H1 (cell line): ENCODE measurements at regions not wholly inside any gene's neighbourhood (a gene's known extent, or its start where the extent isn't known, plus 50 kb on each side); places are given as distances from the start of the nearest gene placed in this dataset.

Experiments used
- CTCF ChIA-PET: fragments of 300-600 bp; sonication (Branson Sonifier 250); formaldehyde crosslinking; loops from one replicate; lab custom pipeline; 2021; ENCODE audit not compliant: partially characterized antibody; lab: Charles Lee
- POLR2A ChIA-PET: fragments of 300-600 bp; sonication (Branson Sonifier 250); formaldehyde crosslinking; loops from one replicate; lab custom pipeline; 2021; ENCODE audit warnings: inconsistent platforms; ENCODE audit not compliant: partially characterized antibody; lab: Charles Lee
- DNase-seq, 2 experiments: peaks; one replicate each; pipeline versions ENCODE4 v3.0.0 to v3.0.0-alpha.2; 2010 to 2022; ENCODE audit warnings: low spot score in 2 of 2, low read depth in 1 of 2, mixed read lengths in 1 of 2
- FAIRE-seq: peaks from 2 replicates; lab custom pipeline; 2011; peaks lifted over from hg19 to GRCh38; lab: Jason Lieb, UNC
- H2AFZ ChIP-seq: 2 replicates; pipeline ENCODE4 v1.8.1; 2012; ENCODE audit warnings: low read length, inconsistent platforms
- H2AK5ac ChIP-seq: 2 replicates; pipeline ENCODE4 v1.6.1; 2013; ENCODE audit warnings: low read depth, low read length
- H2BK120ac ChIP-seq: replicated peaks from 2 replicates; pipeline ENCODE3; 2013; ENCODE audit warnings: low read depth, low read length, inconsistent platforms
- H2BK12ac ChIP-seq: 2 replicates; pipeline ENCODE4 v1.6.1; 2013; ENCODE audit warnings: low read depth, low read length
- H2BK15ac ChIP-seq: 2 replicates; pipeline ENCODE4 v1.6.1; 2013; ENCODE audit warnings: low read length
- H2BK20ac ChIP-seq: 2 replicates; pipeline ENCODE4 v1.6.1; 2013; ENCODE audit warnings: low read length
- H2BK5ac ChIP-seq: 2 replicates; pipeline ENCODE4 v1.6.1; 2013; ENCODE audit warnings: low read depth, low read length
- H3K14ac ChIP-seq: 2 replicates; pipeline ENCODE4 v1.6.1; 2013; ENCODE audit warnings: inconsistent platforms; ENCODE audit not compliant: insufficient read length
- H3K18ac ChIP-seq: 2 replicates; pipeline ENCODE4 v1.6.1; 2013; ENCODE audit warnings: low read length; ENCODE audit errors: extremely low read depth
- H3K23ac ChIP-seq: 2 replicates; pipeline ENCODE4 v1.6.1; 2013; ENCODE audit warnings: inconsistent platforms; ENCODE audit not compliant: insufficient read length
- H3K23me2 ChIP-seq: 2 replicates; pipeline ENCODE4 v1.6.1; 2013; ENCODE audit warnings: low read depth, low read length
- H3K27ac ChIP-seq: 2 replicates; pipeline ENCODE4 v1.6.1; 2011; ENCODE audit warnings: low read depth, low read length, inconsistent platforms
- H3K27me3 ChIP-seq, 4 experiments: replicated peaks in 1 of 4; 1 replicate in 1 of 4; 2 replicates in 3 of 4; pipeline versions ENCODE4 v1.6.1 to v1.8.1; 2011 to 2013; ENCODE audit warnings: low read length in 3 of 4, mild to moderate bottlenecking in 3 of 4, inconsistent platforms in 2 of 4, mixed read lengths in 2 of 4, moderate library complexity in 1 of 4; ENCODE audit not compliant: control insufficient read depth in 3 of 4, insufficient read depth in 3 of 4; ENCODE audit errors: extremely low read depth in 1 of 4
- H3K36me3 ChIP-seq, 4 experiments: 2 replicates each; pipeline versions ENCODE4 v1.6.1 to v1.8.1; 2011 to 2013; ENCODE audit warnings: mild to moderate bottlenecking in 4 of 4, low read length in 3 of 4, moderate library complexity in 2 of 4, control low read depth in 1 of 4, inconsistent platforms in 1 of 4; ENCODE audit not compliant: insufficient read depth in 4 of 4, control insufficient read depth in 2 of 4
- H3K4ac ChIP-seq: replicated peaks from 2 replicates; pipeline ENCODE3; 2013; ENCODE audit warnings: low read length, low read depth, mixed read lengths, inconsistent platforms; ENCODE audit not compliant: insufficient read length
- H3K4me1 ChIP-seq, 4 experiments: replicated peaks in 1 of 4; 1 replicate in 1 of 4; 2 replicates in 3 of 4; pipeline versions ENCODE4 v1.6.1 to v1.8.1; 2011 to 2013; ENCODE audit warnings: low read length in 3 of 4, inconsistent platforms in 2 of 4, mixed read lengths in 1 of 4; ENCODE audit not compliant: insufficient read depth in 4 of 4, control insufficient read depth in 3 of 4
- H3K4me2 ChIP-seq, 2 experiments: 2 replicates each; pipeline versions ENCODE4 v1.6.1 to v1.8.1; 2011 to 2013; ENCODE audit warnings: low read depth in 2 of 2, low read length in 2 of 2, control low read depth in 1 of 2, inconsistent platforms in 1 of 2, mild to moderate bottlenecking in 1 of 2; ENCODE audit not compliant: insufficient read depth in 1 of 2
- H3K4me3 ChIP-seq, 4 experiments: fragments of 200-600, 300-600 bp in 1 of 4; sonication (generic), shearing (Covaris generic), sonication (Bioruptor Twin) in 1 of 4; 2 replicates each; pipeline versions ENCODE4 v1.5.1 to v1.8.1; 2011 to 2016; ENCODE audit warnings: low read length in 4 of 4, low read depth in 3 of 4, control low read depth in 2 of 4, inconsistent platforms in 2 of 4, mild to moderate bottlenecking in 2 of 4, mixed read lengths in 1 of 4, moderate library complexity in 1 of 4; ENCODE audit not compliant: insufficient read depth in 2 of 4; ENCODE audit errors: extremely low read depth in 1 of 4
- H3K56ac ChIP-seq: replicated peaks from 2 replicates; pipeline ENCODE3; 2013; ENCODE audit warnings: low read depth, mild to moderate bottlenecking, mixed read lengths, low read length, inconsistent platforms; ENCODE audit not compliant: insufficient read length
- H3K79me1 ChIP-seq: 2 replicates; pipeline ENCODE4 v1.6.1; 2013; ENCODE audit warnings: low read depth, low read length, control low read depth
- H3K79me2 ChIP-seq, 2 experiments: 2 replicates each; pipeline versions ENCODE4 v1.6.1 to v1.8.1; 2012 to 2013; ENCODE audit warnings: low read length in 2 of 2, mild to moderate bottlenecking in 2 of 2, inconsistent platforms in 1 of 2; ENCODE audit not compliant: insufficient read depth in 2 of 2, control insufficient read depth in 1 of 2
- H3K9ac ChIP-seq, 4 experiments: replicated peaks in 1 of 4; 1 replicate in 1 of 4; 2 replicates in 3 of 4; pipeline versions ENCODE4 v1.6.1 to v1.8.1; 2011 to 2013; ENCODE audit warnings: low read depth in 3 of 4, low read length in 3 of 4, control low read depth in 2 of 4, mild to moderate bottlenecking in 2 of 4, moderate library complexity in 2 of 4, inconsistent platforms in 1 of 4; ENCODE audit errors: extremely low read depth in 1 of 4
- H3K9me3 ChIP-seq, 2 experiments: 2 replicates each; pipeline versions ENCODE4 v1.6.1 to v1.8.1; 2012 to 2013; ENCODE audit warnings: mild to moderate bottlenecking in 2 of 2, moderate library complexity in 2 of 2, control low read depth in 1 of 2, inconsistent platforms in 1 of 2, low read depth in 1 of 2, low read length in 1 of 2, mixed read lengths in 1 of 2; ENCODE audit not compliant: insufficient read depth in 2 of 2
- H4K20me1 ChIP-seq, 2 experiments: replicated peaks in 1 of 2; 2 replicates each; pipeline versions ENCODE3 to v1.8.1; 2011 to 2013; ENCODE audit warnings: inconsistent platforms in 2 of 2, low read length in 2 of 2, mild to moderate bottlenecking in 1 of 2; ENCODE audit not compliant: insufficient read depth in 2 of 2, control insufficient read depth in 1 of 2
- H4K5ac ChIP-seq: 2 replicates; pipeline ENCODE4 v1.6.1; 2013; ENCODE audit warnings: low read length, low read depth, mixed read lengths, inconsistent platforms; ENCODE audit not compliant: insufficient read length
- H4K8ac ChIP-seq: 2 replicates; pipeline ENCODE4 v1.8.0; 2013; ENCODE audit warnings: mild to moderate bottlenecking, moderate library complexity, low read length, inconsistent platforms; ENCODE audit not compliant: insufficient read depth; ENCODE audit errors: extremely low read depth
- H4K91ac ChIP-seq: replicated peaks from 2 replicates; pipeline ENCODE3; 2013; ENCODE audit warnings: low read length, mixed read lengths, inconsistent platforms; ENCODE audit not compliant: insufficient read length
- BACH1 ChIP-seq: IDR thresholded peaks from 2 replicates; pipeline ENCODE4 v1.6.1; 2012; ENCODE audit warnings: low read length, improper control_type of control experiment
- CTCF ChIP-seq, 3 experiments: IDR thresholded peaks; 1 replicate in 2 of 3; 2 replicates in 1 of 3; pipeline versions ENCODE4 v1.5.1 to v1.6.1; 2011; ENCODE audit warnings: low read length in 3 of 3, mild to moderate bottlenecking in 3 of 3, inconsistent platforms in 2 of 3, low read depth in 1 of 3, moderate library complexity in 1 of 3; ENCODE audit not compliant: insufficient read depth in 1 of 3; ENCODE audit errors: control extremely low read depth in 1 of 3
- RAD21 ChIP-seq, 2 experiments: IDR thresholded peaks in 1 of 2; conservative IDR thresholded peaks in 1 of 2; 2 replicates each; pipeline ENCODE4 v1.6.1; 2011; ENCODE audit warnings: low read depth in 2 of 2, low read length in 2 of 2, improper control_type of control experiment in 1 of 2, inconsistent platforms in 1 of 2, mild to moderate bottlenecking in 1 of 2, moderate library complexity in 1 of 2
- WGBS, 2 experiments: shearing (Covaris generic) in 1 of 2; methylation state at CpG; one replicate each; pipeline versions ENCODE4 v1.1.6 to v1.1.7; 2013 to 2015; ENCODE audit warnings: low lambda C conversion rate in 2 of 2, mixed read lengths in 2 of 2, inconsistent platforms in 1 of 2, low coverage in 1 of 2, missing lambda C conversion rate in 1 of 2; ENCODE audit not compliant: insufficient replicate concordance in 2 of 2, insufficient coverage in 1 of 2, insufficient read length in 1 of 2; ENCODE audit errors: extremely low coverage in 1 of 2, missing lambda C conversion rate in 1 of 2; 5-methylcytosine and 5-hydroxymethylcytosine counted together

GRCh38 chr2:63692002-63692606, 103.3 kb downstream of the MDH1 start:
- Histone ChIP-seq H4K5ac (no peak overlapping the region), H3K4ac (no peak overlapping the region), H4K91ac (no peak overlapping the region), H3K56ac (no peak overlapping the region), H4K8ac (no peak overlapping the region), H2BK15ac (no peak overlapping the region), H3K79me2 (no peaks in the 10 kb centered on the region), H3K79me1 (no peaks in the 10 kb centered on the region), H3K9ac (no peak overlapping the region), H3K18ac (no peak overlapping the region), H2BK5ac (no peak overlapping the region), H2BK12ac (no peak overlapping the region), H3K23ac (no peak overlapping the region), H3K23me2 (no peaks in the 10 kb centered on the region), H4K20me1 (no peaks in the 10 kb centered on the region), H3K4me1 (peaks cover 0 to 3% (median 0%) of the 10 kb centered on the region in 4 experiments; a peak in 2 of 7 replicates), H3K27me3 (no peaks in the 10 kb centered on the region), H3K4me3 (no peak overlapping the region), H3K27ac (no peak overlapping the region), H2AK5ac (no peak overlapping the region), H3K36me3 (no peaks in the 10 kb centered on the region), H2AFZ (no peak overlapping the region), H2BK120ac (no peak overlapping the region), H2BK20ac (no peak overlapping the region), H3K9me3 (no peaks in the 10 kb centered on the region; a peak in 1 of 4 replicates), H3K4me2 (no peak overlapping the region), H3K14ac (no peak overlapping the region)
- DNase-seq (no peak), FAIRE-seq (no peak)
- 16% methylated on average over 1 of the region's 1 CpG; no CpG with 5 or more reads in 1 of the 2 experiments for WGBS, 2 experiments
- CTCF ChIA-PET: interaction anchor here (1.0 to 3.8 kb wide), 15 partner anchors 8 to 207 kb away, joined by 3 to 34 read pairs (median 4); partner anchors contain the start of gene UGP2
- POLR2A ChIA-PET: interaction anchor here (0.5 to 2.8 kb wide), 3 partner anchors 121 to 154 kb away, joined by 3 to 12 read pairs (median 4); partner anchors contain the start of gene UGP2
- TF ChIP-seq RAD21 (IDR thresholded peaks at IDR 0.05 in 1 of 2, conservative IDR thresholded peaks at IDR 0.05 in 1 of 2; ENCODE audit: low read depth in 2 of 2, low read length in 2 of 2) (peak; percentile 46 to 61), BACH1 (no peak), CTCF (IDR thresholded peaks at IDR 0.05; ENCODE audit: control extremely low read depth in 1 of 3, insufficient read depth in 1 of 3, low read depth in 1 of 3, low read length in 3 of 3) (peak in 2 of 3 experiments; percentile 18 to 31; a peak in 2 of 4 replicates)
